ENCODE measurements at regions not wholly inside any gene's neighbourhood (a gene's known extent, or its start where the extent isn't known, plus 50 kb on each side); places are given as distances from the start of the nearest gene placed in this dataset.

DNA sequence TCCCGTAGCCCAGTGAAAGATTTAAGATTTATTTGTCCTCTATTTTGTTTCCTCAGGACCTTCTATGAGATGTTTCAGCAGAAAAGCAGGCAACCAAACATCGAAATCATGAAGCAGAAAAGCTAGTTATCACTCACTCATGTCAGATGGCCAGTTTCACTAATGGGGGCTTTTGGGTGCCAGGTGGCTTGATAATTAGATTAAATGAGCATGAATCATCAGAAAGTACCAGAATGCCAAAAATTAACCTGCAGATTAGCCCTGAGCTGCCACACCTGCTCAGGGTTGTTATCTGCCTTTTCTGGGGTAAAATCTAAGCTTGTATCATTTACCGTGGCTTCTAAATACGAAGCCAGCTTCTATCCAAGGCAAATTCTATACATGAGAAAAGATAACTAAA lies 1017.5 kb downstream of the XPNPEP1 start:
- no peak for DNase-seq

DNA sequence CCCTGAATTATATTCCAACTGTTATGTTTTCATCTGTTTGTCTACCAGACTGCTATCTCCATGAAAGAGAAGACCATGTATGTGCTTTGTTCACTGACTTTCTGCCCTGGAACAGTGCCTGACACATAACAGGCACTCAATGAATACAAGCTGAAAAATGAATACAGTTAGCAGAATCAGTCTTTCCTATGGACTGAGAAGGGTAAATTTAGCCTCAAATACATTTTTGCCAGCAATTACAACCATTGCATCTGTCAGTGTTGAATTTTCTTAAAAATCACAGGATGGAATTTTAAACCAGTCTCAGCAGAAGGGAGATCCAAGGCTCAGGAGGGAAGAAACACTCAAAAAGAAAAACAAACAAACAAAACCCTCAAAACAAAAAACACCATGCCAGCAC lies 1018.1 kb downstream of the XPNPEP1 start:
- DNase-seq = no peak

- DNase-seq = no peak
These were observed 1019.0 kb downstream of the XPNPEP1 start for GRCh38 chr10:108904163-108904838.

DNA sequence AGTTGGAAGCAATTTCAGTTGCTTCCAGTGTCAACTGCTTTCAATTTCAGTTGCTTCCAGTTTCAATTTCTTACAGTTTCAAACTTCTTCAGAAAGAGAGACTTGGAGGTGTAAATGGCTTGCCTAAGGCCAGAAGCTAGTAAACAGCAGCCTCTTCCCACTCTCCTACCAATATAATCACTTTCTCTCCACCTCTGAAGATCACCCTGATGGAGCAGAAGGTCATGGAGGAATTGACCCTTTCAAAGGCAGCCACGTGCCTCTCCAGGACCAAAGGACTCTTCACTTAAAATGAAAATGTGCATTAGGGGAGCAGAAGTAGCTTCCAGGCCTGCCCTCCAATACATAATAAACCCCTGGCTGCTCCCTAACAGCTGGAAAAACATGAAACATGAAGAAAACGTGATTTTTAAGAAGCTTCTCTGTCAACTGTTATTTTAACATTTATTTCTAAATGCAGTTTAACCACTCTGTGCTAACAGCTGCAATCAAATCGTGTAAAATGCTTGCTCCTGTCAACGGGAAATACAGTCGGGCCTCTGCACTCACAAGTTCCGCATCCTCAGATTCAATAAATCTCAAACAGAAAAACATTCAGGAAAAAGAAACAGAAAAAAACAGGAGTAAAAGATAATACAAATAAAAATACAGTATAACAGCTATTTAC lies 1020.6 kb downstream of the XPNPEP1 start:
- no peak for DNase-seq

- no peak for DNase-seq
These were observed 1021.3 kb downstream of the XPNPEP1 start for GRCh38 chr10:108901781-108902618.

DNA sequence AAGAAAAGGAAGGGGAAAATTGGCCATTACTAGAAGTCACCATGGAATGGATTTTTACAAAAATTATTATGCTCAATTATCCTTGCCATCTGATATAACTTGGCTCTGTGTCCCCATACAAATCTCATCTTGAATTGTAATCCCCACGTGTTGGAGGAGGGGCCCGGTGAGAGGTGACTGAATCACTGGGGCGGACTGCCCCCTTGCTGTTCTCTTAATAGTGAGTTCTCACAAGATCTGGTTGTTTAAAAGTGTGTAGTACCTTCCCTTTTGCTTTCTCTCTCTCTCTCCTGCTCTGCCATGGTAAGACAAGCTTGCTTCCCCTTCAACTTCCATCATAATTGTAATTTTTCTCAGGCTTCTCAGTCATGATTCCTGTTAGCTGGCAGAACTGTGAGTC lies 1023.6 kb downstream of the XPNPEP1 start:
- no peak for DNase-seq

- no peak for DNase-seq
These were observed 1028.7 kb downstream of the XPNPEP1 start for GRCh38 chr10:108894402-108895301.

DNA sequence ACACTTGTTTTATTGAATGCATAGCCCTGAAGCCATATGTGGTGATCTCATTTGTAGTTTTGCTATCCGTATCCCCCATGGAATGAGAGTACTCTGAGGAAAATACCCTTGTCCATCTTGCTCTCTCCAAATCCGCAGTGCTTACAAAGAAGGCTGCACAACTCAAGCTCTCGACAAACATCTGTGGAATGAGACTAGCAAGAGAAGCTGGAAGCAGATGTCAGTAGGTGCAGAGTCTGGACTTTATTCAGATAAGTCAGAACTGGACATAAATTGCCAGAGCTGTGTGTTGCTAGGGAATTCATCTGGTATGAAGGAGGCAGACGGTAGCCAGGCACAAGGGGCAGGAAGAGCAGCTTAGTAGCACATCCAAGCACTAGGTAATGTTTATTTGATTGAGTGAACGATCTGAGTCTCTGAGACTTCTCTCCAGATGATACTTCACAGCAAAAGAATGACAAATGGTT lies 1046.2 kb downstream of the XPNPEP1 start:
- DNase-seq = no peak

- DNase-seq = no peak
These were observed 1050.5 kb downstream of the XPNPEP1 start for GRCh38 chr10:108872854-108873253.

- DNase-seq = no peak
These were observed 1054.4 kb downstream of the XPNPEP1 start for GRCh38 chr10:108868881-108869280.

DNA sequence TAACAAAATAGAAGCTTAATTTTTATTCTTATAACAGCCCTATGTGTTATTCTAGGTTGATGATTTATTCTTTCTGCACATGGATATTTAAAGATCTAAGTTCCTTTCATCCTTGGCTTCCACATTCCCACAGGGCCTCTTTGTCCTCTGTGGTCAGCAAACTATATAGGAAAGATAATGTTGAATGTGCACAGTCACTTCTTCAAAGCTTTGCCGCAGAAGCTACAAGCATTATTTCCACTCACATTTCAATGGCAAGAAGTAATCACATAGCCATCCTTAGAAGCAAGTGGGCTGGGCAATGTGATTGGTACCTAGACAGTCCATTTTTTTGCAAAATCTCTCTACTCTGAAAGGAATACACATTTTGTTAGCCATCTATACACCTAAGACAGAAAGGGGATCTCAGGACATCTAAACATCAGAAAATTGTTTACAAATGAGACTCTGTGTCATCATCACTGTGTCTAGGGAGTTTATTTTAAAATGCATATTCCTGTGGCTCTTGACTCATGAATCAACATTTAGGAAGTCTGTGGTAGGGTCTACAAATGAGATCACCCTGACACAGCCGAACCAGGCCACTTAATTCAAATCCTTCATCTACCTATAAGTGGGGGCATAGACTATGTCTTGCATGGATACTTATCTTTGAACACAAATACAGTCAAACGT lies 1060.5 kb downstream of the XPNPEP1 start:
- no peak for DNase-seq

GRCh38 chr10:108861181-108861754 lies 1062.0 kb downstream of the XPNPEP1 start:
- DNase-seq = no peak

- DNase-seq = no peak
These were observed 1071.1 kb downstream of the XPNPEP1 start for GRCh38 chr10:108852211-108852610.

DNA sequence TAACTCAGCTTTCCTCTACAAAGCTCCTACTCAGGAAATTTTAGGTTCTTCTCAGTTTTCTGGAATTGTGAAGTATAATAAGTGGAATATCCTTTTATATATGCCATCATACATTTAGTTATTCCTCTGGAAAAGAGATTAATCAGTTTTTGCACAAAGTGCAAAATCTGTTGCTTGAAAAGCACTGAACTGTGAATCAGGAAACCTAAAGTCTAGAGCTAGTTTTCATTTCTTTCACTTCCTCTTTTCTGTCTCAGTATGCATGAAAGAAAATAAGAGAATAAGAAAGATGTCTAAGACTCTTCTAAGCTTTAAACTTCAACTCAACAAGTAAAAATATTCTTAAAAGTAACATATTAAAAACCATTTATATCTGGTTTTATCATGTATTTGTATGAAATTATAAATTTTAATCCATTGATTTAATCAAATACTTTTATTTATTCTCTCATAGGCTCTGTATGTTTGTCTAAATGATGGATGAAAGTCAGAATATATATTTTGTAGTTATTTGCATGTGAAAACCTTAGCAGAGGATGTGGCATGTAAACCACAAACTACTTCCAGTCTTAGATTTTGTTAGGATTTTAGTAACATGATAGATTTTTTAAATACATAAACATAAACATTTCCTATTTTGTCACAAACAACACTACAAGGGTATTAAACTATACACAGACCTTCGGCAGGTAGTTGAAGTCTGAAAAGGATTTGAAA lies 1073.0 kb downstream of the XPNPEP1 start:
- DNase-seq = no peak

DNA sequence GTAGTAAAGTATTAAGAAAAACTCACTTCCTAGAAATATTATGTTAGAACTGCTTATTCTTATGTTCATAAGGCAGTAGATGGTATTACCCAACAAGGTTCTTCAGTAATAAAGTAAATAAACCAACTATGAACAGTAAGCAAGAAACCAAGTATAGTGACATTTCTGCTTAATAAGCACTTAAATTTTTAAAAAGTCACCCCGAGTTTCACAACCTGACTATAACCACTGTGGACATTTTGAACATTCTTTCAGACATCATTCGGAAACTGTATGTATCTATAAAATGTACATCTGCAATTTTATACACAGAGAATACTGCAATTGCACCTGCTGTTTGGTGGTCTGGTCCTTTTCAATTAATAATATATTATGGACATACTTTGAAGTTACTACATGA lies 1073.6 kb downstream of the XPNPEP1 start:
- DNase-seq = no peak

- no peak for DNase-seq
These were observed 1074.1 kb downstream of the XPNPEP1 start for GRCh38 chr10:108849186-108849585.

DNA sequence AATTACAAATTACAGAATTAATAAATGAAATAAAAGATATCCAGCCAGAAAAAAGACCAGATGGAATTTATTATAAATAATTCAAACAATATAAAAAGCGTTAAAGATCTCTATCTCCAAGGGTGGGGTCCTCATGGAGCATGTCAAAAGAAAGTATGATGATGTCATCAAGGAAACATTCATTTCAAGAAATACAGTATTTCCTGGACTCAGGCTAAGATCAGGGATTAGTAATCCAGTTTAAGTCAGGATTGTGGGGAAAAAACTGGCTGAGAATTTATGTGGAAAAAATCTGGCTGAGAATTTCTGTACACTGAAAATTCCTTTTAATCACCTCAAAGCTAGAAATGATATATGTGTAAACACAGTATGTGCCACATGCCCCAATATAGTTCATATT lies 1075.3 kb downstream of the XPNPEP1 start:
- DNase-seq = no peak

GRCh38 chr10:108840944-108841343 lies 1082.4 kb downstream of the XPNPEP1 start:
- no peak for DNase-seq

DNA sequence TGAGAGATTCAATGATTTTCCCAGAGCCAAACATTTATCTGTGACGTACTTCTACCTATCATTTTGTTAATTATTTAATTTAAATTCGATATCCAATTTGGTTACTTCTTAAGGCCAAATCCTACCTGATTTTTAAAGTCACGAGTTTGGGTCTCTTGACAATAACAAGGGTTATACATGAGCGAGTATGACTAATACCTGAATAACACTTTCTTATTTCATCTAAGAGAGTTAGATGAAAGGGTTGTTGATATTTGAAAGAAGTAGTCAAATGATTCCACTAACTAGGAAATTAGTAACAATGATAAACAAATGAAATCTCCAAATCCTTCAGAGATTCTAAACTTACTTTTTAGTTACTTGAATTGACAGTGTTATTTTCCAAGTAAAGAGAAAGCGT lies 1086.9 kb downstream of the XPNPEP1 start:
- no peak for DNase-seq

- DNase-seq = no peak
These were observed 1101.3 kb downstream of the XPNPEP1 start for GRCh38 chr10:108822026-108822425.

GRCh38 chr10:108819302-108819701 lies 1104.0 kb downstream of the XPNPEP1 start:
- no peak for DNase-seq

Data from activated CD4-positive, alpha-beta T cell treated with anti-CD3 and anti-CD28 coated beads, Interleukin-2, Interleukin-6, amounts not matched to agents 100 ng/mL and 50 ng/mL, durations not matched to agents 16 hours and 8 hours (primary cell).